ENCODE measurements at regions not wholly inside any gene's neighbourhood (a gene's known extent, or its start where the extent isn't known, plus 50 kb on each side); places are given as distances from the start of the nearest gene placed in this dataset.

DNA sequence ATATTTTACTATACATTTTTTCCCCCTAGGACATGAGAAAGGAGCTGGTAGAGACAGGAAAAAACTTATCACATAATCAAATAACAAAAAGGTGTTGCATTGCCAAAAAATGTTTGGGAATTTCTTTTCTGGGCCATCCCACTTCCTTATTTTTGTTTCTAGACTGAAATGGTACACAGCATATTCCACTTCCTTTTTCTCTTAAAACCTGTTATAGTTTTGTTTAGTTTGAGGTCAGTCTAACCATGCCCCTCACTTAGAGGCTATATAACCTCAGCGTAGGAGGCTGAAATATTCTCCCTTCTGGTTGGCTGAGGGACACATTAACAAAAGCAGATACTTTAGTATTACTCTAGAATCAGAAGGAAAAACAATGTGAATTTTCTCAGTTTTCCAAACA is 323.9 kb downstream of the GJA1 start:
- H3F3A ChIP-seq (ENCODE audit: control insufficient read depth, insufficient read depth) = no peaks in the 10 kb centered on the region
- no peaks in the 10 kb centered on the region for H3K9me2 ChIP-seq (replicated peaks; ENCODE audit: control insufficient read depth, low read length)
- no peaks in the 10 kb centered on the region for H4K20me1 ChIP-seq (ENCODE audit: control insufficient read depth, insufficient read depth, low read depth, low read length)
- no peaks in the 10 kb centered on the region for H3K79me2 ChIP-seq (ENCODE audit: control insufficient read depth, low read length)
- no peak overlapping the region for H3K4me3 ChIP-seq (ENCODE audit: low read length)
- no peaks in the 10 kb centered on the region for H3K9me3 ChIP-seq (ENCODE audit: control insufficient read depth, insufficient read depth, low read length)
- H3K4me2 ChIP-seq (ENCODE audit: low read length) = no peak overlapping the region
- no peaks in the 10 kb centered on the region for H3K27me3 ChIP-seq (ENCODE audit: control insufficient read depth, low read length)
- H3K4me1 ChIP-seq (ENCODE audit: control insufficient read depth, low read length) = no peaks in the 10 kb centered on the region
- no peak for TF ChIP-seq EZH2phosphoT487 (IDR thresholded peaks at IDR 0.05; ENCODE audit: borderline replicate concordance, low read length)
- TF ChIP-seq, protein P1, sequence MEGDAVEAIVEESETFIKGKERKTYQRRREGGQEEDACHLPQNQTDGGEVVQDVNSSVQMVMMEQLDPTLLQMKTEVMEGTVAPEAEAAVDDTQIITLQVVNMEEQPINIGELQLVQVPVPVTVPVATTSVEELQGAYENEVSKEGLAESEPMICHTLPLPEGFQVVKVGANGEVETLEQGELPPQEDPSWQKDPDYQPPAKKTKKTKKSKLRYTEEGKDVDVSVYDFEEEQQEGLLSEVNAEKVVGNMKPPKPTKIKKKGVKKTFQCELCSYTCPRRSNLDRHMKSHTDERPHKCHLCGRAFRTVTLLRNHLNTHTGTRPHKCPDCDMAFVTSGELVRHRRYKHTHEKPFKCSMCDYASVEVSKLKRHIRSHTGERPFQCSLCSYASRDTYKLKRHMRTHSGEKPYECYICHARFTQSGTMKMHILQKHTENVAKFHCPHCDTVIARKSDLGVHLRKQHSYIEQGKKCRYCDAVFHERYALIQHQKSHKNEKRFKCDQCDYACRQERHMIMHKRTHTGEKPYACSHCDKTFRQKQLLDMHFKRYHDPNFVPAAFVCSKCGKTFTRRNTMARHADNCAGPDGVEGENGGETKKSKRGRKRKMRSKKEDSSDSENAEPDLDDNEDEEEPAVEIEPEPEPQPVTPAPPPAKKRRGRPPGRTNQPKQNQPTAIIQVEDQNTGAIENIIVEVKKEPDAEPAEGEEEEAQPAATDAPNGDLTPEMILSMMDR (IDR thresholded peaks at IDR 0.05; ENCODE audit: low read depth, low read length, poor library complexity, severe bottlenecking) = no peak
- no peak overlapping the region for H3K27ac ChIP-seq (ENCODE audit: low read depth, low read length)
- H3K36me3 ChIP-seq (ENCODE audit: control insufficient read depth, low read length) = no peaks in the 10 kb centered on the region

DNA sequence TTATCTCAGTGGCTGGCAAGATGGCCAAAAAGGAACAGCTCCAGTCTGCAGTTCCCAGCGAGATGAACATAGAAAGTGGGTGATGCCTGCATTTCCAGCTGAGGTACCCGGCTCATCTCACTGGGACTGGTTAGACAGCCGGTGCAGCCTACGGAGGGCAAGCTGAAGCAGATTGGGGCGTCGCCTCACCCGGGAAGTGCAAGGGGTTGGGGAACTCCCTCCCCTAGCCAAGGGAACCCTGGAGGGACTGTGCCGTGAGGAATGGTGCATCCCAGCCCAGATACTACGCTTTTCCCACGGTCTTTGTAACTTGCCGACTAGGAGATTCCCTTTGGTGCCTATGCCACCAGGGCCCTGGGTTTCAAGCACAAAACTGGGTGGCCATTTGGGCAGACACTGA is 324.7 kb downstream of the GJA1 start:
- TF ChIP-seq EZH2phosphoT487 (IDR thresholded peaks at IDR 0.05; ENCODE audit: borderline replicate concordance, low read length) = no peak
- TF ChIP-seq, protein P1 (IDR thresholded peaks at IDR 0.05; ENCODE audit: low read depth, low read length, poor library complexity, severe bottlenecking) = no peak
- H3K27ac ChIP-seq (ENCODE audit: low read depth, low read length) = no peak overlapping the region
- H3K4me2 ChIP-seq (ENCODE audit: low read length) = no peak overlapping the region
- H3F3A ChIP-seq (ENCODE audit: control insufficient read depth, insufficient read depth) = no peaks in the 10 kb centered on the region
- H3K4me3 ChIP-seq (ENCODE audit: low read length) = no peak overlapping the region
- H3K36me3 ChIP-seq (ENCODE audit: control insufficient read depth, low read length) = no peaks in the 10 kb centered on the region
- no peaks in the 10 kb centered on the region for H4K20me1 ChIP-seq (ENCODE audit: control insufficient read depth, insufficient read depth, low read depth, low read length)
- no peaks in the 10 kb centered on the region for H3K4me1 ChIP-seq (ENCODE audit: control insufficient read depth, low read length)
- no peaks in the 10 kb centered on the region for H3K9me3 ChIP-seq (ENCODE audit: control insufficient read depth, insufficient read depth, low read length)
- H3K79me2 ChIP-seq (ENCODE audit: control insufficient read depth, low read length) = no peaks in the 10 kb centered on the region
- H3K9me2 ChIP-seq (replicated peaks; ENCODE audit: control insufficient read depth, low read length) = no peaks in the 10 kb centered on the region
- no peaks in the 10 kb centered on the region for H3K27me3 ChIP-seq (ENCODE audit: control insufficient read depth, low read length)

DNA sequence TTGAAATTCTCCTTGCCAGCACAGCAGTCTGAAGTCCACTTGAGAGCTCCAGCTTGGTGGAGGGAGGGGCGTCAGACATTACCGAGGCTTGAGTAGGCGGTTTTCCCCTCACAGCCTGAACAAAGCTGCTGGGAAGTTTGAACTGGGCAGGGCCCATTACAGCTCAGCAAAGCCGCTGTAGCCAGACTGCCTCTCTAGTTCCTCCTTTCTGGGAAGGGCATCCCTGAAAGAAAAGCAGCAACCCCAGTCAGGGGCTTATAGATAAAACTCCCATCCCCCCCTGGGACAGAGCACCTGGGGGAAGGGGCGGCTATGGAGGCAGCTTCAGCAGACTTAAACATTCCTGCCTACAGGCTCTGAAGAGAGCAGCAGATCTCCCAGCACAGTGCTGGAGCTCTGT is 325.3 kb downstream of the GJA1 start:
- no peak overlapping the region for H3K27ac ChIP-seq (ENCODE audit: low read depth, low read length)
- no peaks in the 10 kb centered on the region for H3K27me3 ChIP-seq (ENCODE audit: control insufficient read depth, low read length)
- no peaks in the 10 kb centered on the region for H4K20me1 ChIP-seq (ENCODE audit: control insufficient read depth, insufficient read depth, low read depth, low read length)
- H3K9me3 ChIP-seq (ENCODE audit: control insufficient read depth, insufficient read depth, low read length) = no peaks in the 10 kb centered on the region
- no peaks in the 10 kb centered on the region for H3K36me3 ChIP-seq (ENCODE audit: control insufficient read depth, low read length)
- no peak overlapping the region for H3K4me2 ChIP-seq (ENCODE audit: low read length)
- no peak overlapping the region for H3K4me3 ChIP-seq (ENCODE audit: low read length)
- H3F3A ChIP-seq (ENCODE audit: control insufficient read depth, insufficient read depth) = no peaks in the 10 kb centered on the region
- no peaks in the 10 kb centered on the region for H3K79me2 ChIP-seq (ENCODE audit: control insufficient read depth, low read length)
- no peak for TF ChIP-seq EZH2phosphoT487 (IDR thresholded peaks at IDR 0.05; ENCODE audit: borderline replicate concordance, low read length)
- TF ChIP-seq, protein P1 (IDR thresholded peaks at IDR 0.05; ENCODE audit: low read depth, low read length, poor library complexity, severe bottlenecking) = no peak
- no peaks in the 10 kb centered on the region for H3K4me1 ChIP-seq (ENCODE audit: control insufficient read depth, low read length)
- H3K9me2 ChIP-seq (replicated peaks; ENCODE audit: control insufficient read depth, low read length) = no peaks in the 10 kb centered on the region

DNA sequence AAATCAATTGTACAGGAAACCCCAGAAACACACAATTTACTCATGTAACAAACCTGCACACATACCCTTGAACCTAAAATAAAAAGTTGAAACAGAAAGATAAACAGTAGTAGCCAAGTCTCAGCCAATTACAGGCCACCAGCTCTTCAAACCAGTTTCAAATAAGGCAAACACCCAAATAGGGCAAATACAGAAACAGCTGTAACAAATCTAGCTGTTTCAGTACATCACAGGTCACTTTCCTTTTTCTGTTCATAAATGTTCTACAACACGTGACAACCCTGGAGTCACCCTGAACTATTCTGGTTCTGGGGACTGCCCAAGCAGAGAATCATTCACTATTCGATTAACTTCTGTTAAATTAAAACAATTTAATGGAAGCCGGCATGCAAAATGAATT is 329.0 kb downstream of the GJA1 start:
- Histone ChIP-seq H3K4me3 (ENCODE audit: low read length) (no peak overlapping the region), H3F3A (ENCODE audit: control insufficient read depth, insufficient read depth) (no peaks in the 10 kb centered on the region), H3K79me2 (ENCODE audit: control insufficient read depth, low read length) (no peaks in the 10 kb centered on the region), H3K27ac (ENCODE audit: low read depth, low read length) (no peak overlapping the region), H4K20me1 (ENCODE audit: control insufficient read depth, insufficient read depth, low read depth, low read length) (no peaks in the 10 kb centered on the region), H3K4me1 (ENCODE audit: control insufficient read depth, low read length) (no peaks in the 10 kb centered on the region), H3K9me3 (ENCODE audit: control insufficient read depth, insufficient read depth, low read length) (no peaks in the 10 kb centered on the region), H3K27me3 (ENCODE audit: control insufficient read depth, low read length) (no peaks in the 10 kb centered on the region), H3K4me2 (ENCODE audit: low read length) (no peak overlapping the region), H3K9me2 (replicated peaks; ENCODE audit: control insufficient read depth, low read length) (no peaks in the 10 kb centered on the region), H3K36me3 (ENCODE audit: control insufficient read depth, low read length) (no peaks in the 10 kb centered on the region)
- TF ChIP-seq EZH2phosphoT487 (IDR thresholded peaks at IDR 0.05; ENCODE audit: borderline replicate concordance, low read length) = no peak
- TF ChIP-seq, protein P1 (IDR thresholded peaks at IDR 0.05; ENCODE audit: low read depth, low read length, poor library complexity, severe bottlenecking) = no peak

All from DOHH2 (cell line).